ENCODE measurements at regions not wholly inside any gene's neighbourhood (a gene's known extent, or its start where the extent isn't known, plus 50 kb on each side); places are given as distances from the start of the nearest gene placed in this dataset.
"Not testable (repeated sequence)": the region's sequence is repeated elsewhere in the genome, so short reads cannot be mapped to it uniquely, and the experiment has no call there.

DNA sequence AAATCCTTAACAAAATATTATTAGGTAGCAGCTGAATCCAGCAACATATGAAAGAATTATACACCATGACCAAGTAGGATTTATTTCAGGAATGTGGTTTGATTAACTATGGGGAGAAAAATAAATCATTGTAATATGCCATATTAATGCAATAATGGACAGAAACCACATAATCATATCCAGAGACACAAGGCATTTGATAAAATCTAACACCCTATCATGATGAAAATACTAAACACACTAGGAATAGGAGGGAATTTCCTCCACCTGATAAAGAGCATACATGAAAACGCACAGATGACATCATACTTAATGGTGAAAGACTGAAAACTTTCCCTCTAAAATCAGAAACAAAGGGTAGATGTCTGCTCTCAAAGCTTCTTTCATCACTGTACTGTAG, 238.9 kb downstream of the PHLDA1 start:
- Histone ChIP-seq H3K4me1 (ENCODE audit: insufficient read depth, low read length) (no peaks in the 10 kb centered on the region), H3K27ac (ENCODE audit: low read depth in 1 of 2, low read length in 2 of 2) (no peak overlapping the region), H3K4me3 (ENCODE audit: low read length) (no peak overlapping the region), H3K27me3 (ENCODE audit: control insufficient read depth in 1 of 2, insufficient read depth in 2 of 2, low read length in 2 of 2) (no peaks in the 10 kb centered on the region), H3K36me3 (ENCODE audit: insufficient read depth, low read length) (no peaks in the 10 kb centered on the region), H3K9me3 (ENCODE audit: control insufficient read depth in 1 of 2, insufficient read depth in 1 of 2, low read length in 2 of 2) (no peaks in the 10 kb centered on the region)
- ChIA-PET POLR2A (no interaction called here), CTCF (no interaction called here)
- intact Hi-C loops (cut with DNase I, micrococcal nuclease), result no loop called here
- no peak for DNase-seq
- H3K4me3 Mint-ChIP-seq, result no peak overlapping the region
- no peaks in the 10 kb centered on the region for H3K9me3 Mint-ChIP-seq
- H3K27ac Mint-ChIP-seq, result no peak overlapping the region
- no peak for ATAC-seq (ENCODE audit: poor library complexity)
- peaks cover 9% of the 10 kb centered on the region for H3K27me3 Mint-ChIP-seq
- TF ChIP-seq, protein P1, sequence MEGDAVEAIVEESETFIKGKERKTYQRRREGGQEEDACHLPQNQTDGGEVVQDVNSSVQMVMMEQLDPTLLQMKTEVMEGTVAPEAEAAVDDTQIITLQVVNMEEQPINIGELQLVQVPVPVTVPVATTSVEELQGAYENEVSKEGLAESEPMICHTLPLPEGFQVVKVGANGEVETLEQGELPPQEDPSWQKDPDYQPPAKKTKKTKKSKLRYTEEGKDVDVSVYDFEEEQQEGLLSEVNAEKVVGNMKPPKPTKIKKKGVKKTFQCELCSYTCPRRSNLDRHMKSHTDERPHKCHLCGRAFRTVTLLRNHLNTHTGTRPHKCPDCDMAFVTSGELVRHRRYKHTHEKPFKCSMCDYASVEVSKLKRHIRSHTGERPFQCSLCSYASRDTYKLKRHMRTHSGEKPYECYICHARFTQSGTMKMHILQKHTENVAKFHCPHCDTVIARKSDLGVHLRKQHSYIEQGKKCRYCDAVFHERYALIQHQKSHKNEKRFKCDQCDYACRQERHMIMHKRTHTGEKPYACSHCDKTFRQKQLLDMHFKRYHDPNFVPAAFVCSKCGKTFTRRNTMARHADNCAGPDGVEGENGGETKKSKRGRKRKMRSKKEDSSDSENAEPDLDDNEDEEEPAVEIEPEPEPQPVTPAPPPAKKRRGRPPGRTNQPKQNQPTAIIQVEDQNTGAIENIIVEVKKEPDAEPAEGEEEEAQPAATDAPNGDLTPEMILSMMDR (IDR thresholded peaks at IDR 0.05), result no peak
- no peaks in the 10 kb centered on the region for H3K4me1 Mint-ChIP-seq (ENCODE audit: low read depth)
- H3K36me3 Mint-ChIP-seq (ENCODE audit: low read depth), result no peaks in the 10 kb centered on the region

DNA sequence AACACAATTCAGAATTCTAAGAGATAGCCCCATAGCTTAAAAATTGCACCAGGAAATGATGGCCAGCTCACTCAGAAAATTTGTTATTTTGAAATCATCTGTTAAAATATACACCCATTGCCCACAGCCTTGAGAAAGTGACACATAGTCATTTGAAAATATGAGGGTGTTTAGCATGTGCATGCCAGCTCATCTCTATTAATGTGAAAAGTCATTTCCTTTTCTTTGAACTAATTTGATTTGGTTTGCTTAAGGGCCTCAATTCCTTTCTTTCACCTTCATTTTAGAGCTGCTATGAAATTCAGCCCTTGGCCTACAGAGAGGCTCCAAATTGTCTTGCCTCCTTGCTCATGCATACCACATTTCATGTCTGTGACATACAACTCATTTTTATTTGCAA, 241.4 kb downstream of the PHLDA1 start:
- H3K27ac ChIP-seq (ENCODE audit: low read depth in 1 of 2, low read length in 2 of 2), result no peak overlapping the region
- Mint-ChIP-seq H3K4me3 (no peak overlapping the region), H3K4me1 (ENCODE audit: low read depth) (no peaks in the 10 kb centered on the region), H3K36me3 (ENCODE audit: low read depth) (no peaks in the 10 kb centered on the region), H3K27me3 (peaks cover 9% of the 10 kb centered on the region), H3K27ac (no peak overlapping the region), H3K9me3 (no peaks in the 10 kb centered on the region)
- intact Hi-C loops (cut with DNase I, micrococcal nuclease), result no loop called here
- no peaks in the 10 kb centered on the region for H3K27me3 ChIP-seq (ENCODE audit: control insufficient read depth in 1 of 2, insufficient read depth in 2 of 2, low read length in 2 of 2)
- H3K36me3 ChIP-seq (ENCODE audit: insufficient read depth, low read length), result no peaks in the 10 kb centered on the region
- no peak overlapping the region for H3K4me3 ChIP-seq (ENCODE audit: low read length)
- H3K4me1 ChIP-seq (ENCODE audit: insufficient read depth, low read length), result no peaks in the 10 kb centered on the region
- ChIA-PET CTCF (interaction anchor here (0.6 kb wide), 1 partner anchor 81 kb away, joined by 3 read pairs; no protein-coding TSS in a partner anchor), POLR2A (no interaction called here)
- TF ChIP-seq, protein P1 (IDR thresholded peaks at IDR 0.05), result no peak
- H3K9me3 ChIP-seq (ENCODE audit: control insufficient read depth in 1 of 2, insufficient read depth in 1 of 2, low read length in 2 of 2), result no peaks in the 10 kb centered on the region
- DNase-seq, result no peak
- ATAC-seq (ENCODE audit: poor library complexity), result no peak

DNA sequence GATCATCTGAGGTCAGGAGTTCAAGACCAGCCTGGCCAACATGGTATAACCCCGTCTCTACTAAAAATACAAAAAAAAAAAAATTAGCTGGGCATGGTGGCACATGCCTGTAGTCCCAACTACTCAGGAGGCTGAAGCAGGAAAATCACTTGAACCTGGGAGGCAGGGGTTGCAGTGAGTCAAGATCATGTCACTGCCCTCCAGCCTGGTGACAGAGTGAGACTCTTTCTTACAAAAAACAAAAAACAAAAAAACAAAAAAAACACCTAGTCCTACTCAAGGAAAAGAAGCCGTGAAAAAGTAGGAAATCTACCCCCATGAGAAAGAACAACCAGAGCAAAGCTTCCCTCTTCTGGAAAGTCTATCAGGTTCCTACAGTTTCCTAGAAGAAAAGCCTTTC, 244.4 kb downstream of the PHLDA1 start:
- H3K27me3 Mint-ChIP-seq; H3K27ac Mint-ChIP-seq; H3K9me3 Mint-ChIP-seq; H3K4me1 ChIP-seq (ENCODE audit: insufficient read depth, low read length); H3K9me3 ChIP-seq (ENCODE audit: control insufficient read depth in 1 of 2, insufficient read depth in 1 of 2, low read length in 2 of 2); H3K4me1 Mint-ChIP-seq (ENCODE audit: low read depth); POLR2A ChIA-PET; H3K4me3 ChIP-seq (ENCODE audit: low read length); CTCF ChIA-PET; H3K36me3 Mint-ChIP-seq (ENCODE audit: low read depth); H3K36me3 ChIP-seq (ENCODE audit: insufficient read depth, low read length); DNase-seq; H3K4me3 Mint-ChIP-seq; H3K27me3 ChIP-seq (ENCODE audit: control insufficient read depth in 1 of 2, insufficient read depth in 2 of 2, low read length in 2 of 2); ATAC-seq (ENCODE audit: poor library complexity); intact Hi-C loops (cut with DNase I, micrococcal nuclease); H3K27ac ChIP-seq (ENCODE audit: low read depth in 1 of 2, low read length in 2 of 2): not testable (repeated sequence)

DNA sequence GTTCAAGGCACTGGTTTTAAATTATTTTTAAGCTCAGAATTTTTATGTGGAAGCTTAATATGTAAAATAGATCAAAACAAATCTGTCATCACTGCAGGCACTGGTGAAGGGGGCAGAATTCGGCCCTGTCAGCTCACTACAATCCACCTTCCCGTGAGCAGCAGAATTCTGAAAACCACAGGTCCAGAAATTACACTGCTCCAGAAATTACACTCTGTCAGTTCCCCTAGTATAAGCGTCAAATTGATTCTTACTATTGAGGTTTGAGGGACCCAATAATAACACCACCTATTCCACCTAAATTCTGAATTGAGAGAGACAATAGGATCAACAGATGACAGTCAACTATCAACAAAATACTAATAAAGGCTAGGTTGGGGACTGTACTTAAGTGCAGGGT, 245.5 kb downstream of the PHLDA1 start:
- no peak overlapping the region for H3K4me3 Mint-ChIP-seq
- CTCF ChIA-PET, result interaction anchor here (0.8 kb wide), 1 partner anchor 20 kb away, joined by 3 read pairs; no protein-coding TSS in a partner anchor
- intact Hi-C loops (cut with DNase I, micrococcal nuclease), result no loop called here
- Histone ChIP-seq H3K4me3 (ENCODE audit: low read length) (no peak overlapping the region), H3K27me3 (ENCODE audit: control insufficient read depth in 1 of 2, insufficient read depth in 2 of 2, low read length in 2 of 2) (no peaks in the 10 kb centered on the region), H3K9me3 (ENCODE audit: control insufficient read depth in 1 of 2, insufficient read depth in 1 of 2, low read length in 2 of 2) (no peaks in the 10 kb centered on the region), H3K36me3 (ENCODE audit: insufficient read depth, low read length) (no peaks in the 10 kb centered on the region), H3K27ac (ENCODE audit: low read depth in 1 of 2, low read length in 2 of 2) (no peak overlapping the region), H3K4me1 (ENCODE audit: insufficient read depth, low read length) (peaks cover 4% of the 10 kb centered on the region)
- H3K4me1 Mint-ChIP-seq (ENCODE audit: low read depth), result no peaks in the 10 kb centered on the region
- ATAC-seq (ENCODE audit: poor library complexity), result no peak
- no peak overlapping the region for H3K27ac Mint-ChIP-seq
- POLR2A ChIA-PET, result no interaction called here
- DNase-seq, result no peak
- no peaks in the 10 kb centered on the region for H3K27me3 Mint-ChIP-seq
- H3K9me3 Mint-ChIP-seq, result no peaks in the 10 kb centered on the region
- TF ChIP-seq, protein P1 (IDR thresholded peaks at IDR 0.05), result no peak
- no peaks in the 10 kb centered on the region for H3K36me3 Mint-ChIP-seq (ENCODE audit: low read depth)

All from CD4-positive, alpha-beta T cell (primary cell).